ENCODE measurements at regions not wholly inside any gene's neighbourhood (a gene's known extent, or its start where the extent isn't known, plus 50 kb on each side); places are given as distances from the start of the nearest gene placed in this dataset.
A peak's percentile ranks its signal among the peaks of the same experiment; 100 is the strongest.

DNA sequence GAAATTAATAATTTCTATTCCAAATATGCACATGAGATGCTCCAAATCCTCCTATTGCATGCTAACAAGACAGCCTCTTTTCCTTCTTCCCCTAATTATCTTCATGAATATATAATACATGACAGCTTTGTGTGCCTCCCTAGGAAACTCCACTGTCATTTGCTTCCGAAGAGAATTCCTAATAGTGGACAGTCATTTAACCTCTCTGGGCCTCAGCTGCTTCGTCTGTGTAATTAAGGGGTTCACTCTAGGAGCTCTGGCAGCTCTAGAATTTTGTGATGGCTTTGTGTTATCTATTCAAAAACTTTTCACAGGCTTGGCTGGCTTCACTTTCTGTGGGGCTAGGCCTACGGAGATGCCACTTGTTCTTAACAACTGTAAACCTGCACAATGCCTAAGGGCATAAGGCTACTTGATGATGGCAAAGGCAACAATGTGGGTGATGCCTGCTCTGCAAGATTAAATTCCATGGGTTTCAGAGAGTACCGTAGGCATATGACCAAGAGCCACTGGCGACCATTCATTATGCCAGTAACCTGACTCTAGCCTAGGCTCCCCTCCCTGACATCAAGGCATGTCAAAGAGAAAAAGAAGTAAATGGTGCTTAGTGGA, 333.8 kb upstream of the UMPS start:
- Histone ChIP-seq H4K8ac (ENCODE audit: low read depth, low read length) (no peak overlapping the region), H2BK15ac (ENCODE audit: low read length) (no peak overlapping the region), H3K27ac (replicated peaks; ENCODE audit: low read length) (no peak overlapping the region), H2AK5ac (ENCODE audit: low read depth, low read length) (no peak overlapping the region), H2AFZ (ENCODE audit: low read length) (no peak overlapping the region), H3K9me3 (replicated peaks in 1 of 2; ENCODE audit: control insufficient read depth in 2 of 2, insufficient read depth in 1 of 2, low read depth in 1 of 2, low read length in 2 of 2) (peaks cover 0 to 4% of the 10 kb centered on the region in 2 donors), H4K91ac (ENCODE audit: low read depth, low read length, poor library complexity) (no peak overlapping the region), H3K4me3 (ENCODE audit: low read length in 2 of 2) (no peak overlapping the region), H3K4ac (ENCODE audit: low read length) (no peak overlapping the region), H3K36me3 (replicated peaks in 1 of 2; ENCODE audit: control insufficient read depth in 2 of 2, insufficient read depth in 2 of 2, low read length in 2 of 2) (peaks cover 4 to 46% of the 10 kb centered on the region in 2 donors), H3K18ac (ENCODE audit: low read length) (no peak overlapping the region), H3K4me1 (ENCODE audit: control insufficient read depth in 2 of 2, insufficient read depth in 1 of 2, low read depth in 1 of 2, low read length in 2 of 2) (peaks cover 2 to 7% of the 10 kb centered on the region in 2 donors), H3K79me1 (ENCODE audit: low read depth, low read length) (no peaks in the 10 kb centered on the region), H3K4me2 (ENCODE audit: insufficient read depth, low read length, poor library complexity, severe bottlenecking) (no peak overlapping the region), H3K14ac (ENCODE audit: low read length) (no peak overlapping the region), H2BK5ac (ENCODE audit: low read length) (no peak overlapping the region), H3K9ac (ENCODE audit: low read depth, low read length, poor library complexity) (no peak overlapping the region), H2BK120ac (ENCODE audit: low read depth, low read length) (no peak overlapping the region), H3K23ac (ENCODE audit: low read depth, low read length, poor library complexity) (no peak overlapping the region), H2BK12ac (ENCODE audit: low read length) (no peak overlapping the region), H3K27me3 (ENCODE audit: control insufficient read depth in 3 of 3, insufficient read depth in 3 of 3, low read depth in 1 of 3, low read length in 3 of 3) (no peaks in the 10 kb centered on the region)
- WGBS, 2 donors (ENCODE audit: extremely low coverage in 2 of 2, insufficient read length in 2 of 2, insufficient replicate concordance in 1 of 2), result no CpG with 5 or more reads among the region's 5 CpGs
- no peak for DNase-seq (ENCODE audit: low spot score)

- H3K4me3 ChIP-seq (ENCODE audit: low read length in 2 of 2), result no peak overlapping the region
- H2AFZ ChIP-seq (ENCODE audit: low read length), result no peak overlapping the region
- peaks cover 4 to 46% of the 10 kb centered on the region in 2 donors for H3K36me3 ChIP-seq (replicated peaks in 1 of 2; ENCODE audit: control insufficient read depth in 2 of 2, insufficient read depth in 2 of 2, low read length in 2 of 2)
- no peak overlapping the region for H4K91ac ChIP-seq (ENCODE audit: low read depth, low read length, poor library complexity)
- H3K79me1 ChIP-seq (ENCODE audit: low read depth, low read length), result no peaks in the 10 kb centered on the region
- no peak overlapping the region for H3K14ac ChIP-seq (ENCODE audit: low read length)
- H4K8ac ChIP-seq (ENCODE audit: low read depth, low read length), result no peak overlapping the region
- H2BK5ac ChIP-seq (ENCODE audit: low read length), result no peak overlapping the region
- H3K4me1 ChIP-seq (ENCODE audit: control insufficient read depth in 2 of 2, insufficient read depth in 1 of 2, low read depth in 1 of 2, low read length in 2 of 2), result peaks cover 7 to 10% of the 10 kb centered on the region in 2 donors
- DNase-seq (ENCODE audit: low spot score), result no peak
- H2BK15ac ChIP-seq (ENCODE audit: low read length), result no peak overlapping the region
- H3K27me3 ChIP-seq (ENCODE audit: control insufficient read depth in 3 of 3, insufficient read depth in 3 of 3, low read depth in 1 of 3, low read length in 3 of 3), result no peaks in the 10 kb centered on the region
- peaks cover 0 to 4% of the 10 kb centered on the region in 2 donors for H3K9me3 ChIP-seq (replicated peaks in 1 of 2; ENCODE audit: control insufficient read depth in 2 of 2, insufficient read depth in 1 of 2, low read depth in 1 of 2, low read length in 2 of 2)
- H3K18ac ChIP-seq (ENCODE audit: low read length), result no peak overlapping the region
- H2BK120ac ChIP-seq (ENCODE audit: low read depth, low read length), result no peak overlapping the region
- H2AK5ac ChIP-seq (ENCODE audit: low read depth, low read length), result no peak overlapping the region
- no peak overlapping the region for H3K4ac ChIP-seq (ENCODE audit: low read length)
- no peak overlapping the region for H3K27ac ChIP-seq (replicated peaks; ENCODE audit: low read length)
- no peak overlapping the region for H3K9ac ChIP-seq (ENCODE audit: low read depth, low read length, poor library complexity)
- no peak overlapping the region for H2BK12ac ChIP-seq (ENCODE audit: low read length)
- H3K23ac ChIP-seq (ENCODE audit: low read depth, low read length, poor library complexity), result no peak overlapping the region
- no peak overlapping the region for H3K4me2 ChIP-seq (ENCODE audit: insufficient read depth, low read length, poor library complexity, severe bottlenecking)
- WGBS, 2 donors (ENCODE audit: extremely low coverage in 2 of 2, insufficient read length in 2 of 2, insufficient replicate concordance in 1 of 2), result no CpG with 5 or more reads among the region's 4 CpGs
Observed at GRCh38 chr3:124397088-124397487, 333.2 kb upstream of the UMPS start.

DNA sequence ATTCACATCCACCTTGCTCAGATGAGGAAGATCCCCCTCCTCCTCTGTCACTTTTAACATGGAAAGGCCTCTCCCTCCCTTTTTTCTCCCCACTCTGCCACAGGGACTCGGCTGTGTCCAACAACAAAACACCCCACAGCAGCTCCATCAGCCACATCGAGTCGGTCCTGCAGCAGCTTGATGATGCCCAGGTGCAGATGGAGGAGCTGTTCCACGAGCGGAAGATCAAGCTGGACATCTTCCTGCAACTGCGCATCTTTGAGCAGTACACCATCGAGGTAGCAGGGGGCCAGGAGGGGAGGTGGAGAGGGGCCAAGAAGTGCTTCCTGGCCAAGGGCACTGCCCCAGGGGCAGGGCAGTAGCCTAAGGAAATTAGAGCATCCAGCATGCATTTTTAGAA, 331.7 kb upstream of the UMPS start:
- H3K36me3 ChIP-seq (replicated peaks in 1 of 2; ENCODE audit: control insufficient read depth in 2 of 2, insufficient read depth in 2 of 2, low read length in 2 of 2), result peaks cover 4 to 46% of the 10 kb centered on the region in 2 donors
- H3K4me3 ChIP-seq (ENCODE audit: low read length in 2 of 2), result no peak overlapping the region
- no peak overlapping the region for H3K4ac ChIP-seq (ENCODE audit: low read length)
- no CpG with 5 or more reads among the region's 7 CpGs for WGBS, 2 donors (ENCODE audit: extremely low coverage in 2 of 2, insufficient read length in 2 of 2, insufficient replicate concordance in 1 of 2)
- no peak overlapping the region for H4K8ac ChIP-seq (ENCODE audit: low read depth, low read length)
- peaks cover 0 to 4% of the 10 kb centered on the region in 2 donors for H3K9me3 ChIP-seq (replicated peaks in 1 of 2; ENCODE audit: control insufficient read depth in 2 of 2, insufficient read depth in 1 of 2, low read depth in 1 of 2, low read length in 2 of 2)
- DNase-seq (ENCODE audit: low spot score), result no peak
- H3K18ac ChIP-seq (ENCODE audit: low read length), result no peak overlapping the region
- H4K91ac ChIP-seq (ENCODE audit: low read depth, low read length, poor library complexity), result no peak overlapping the region
- H2BK5ac ChIP-seq (ENCODE audit: low read length), result no peak overlapping the region
- no peaks in the 10 kb centered on the region for H3K79me1 ChIP-seq (ENCODE audit: low read depth, low read length)
- H2AFZ ChIP-seq (ENCODE audit: low read length), result no peak overlapping the region
- no peak overlapping the region for H3K27ac ChIP-seq (replicated peaks; ENCODE audit: low read length)
- H3K9ac ChIP-seq (ENCODE audit: low read depth, low read length, poor library complexity), result peak overlapping the region; percentile 44
- H3K14ac ChIP-seq (ENCODE audit: low read length), result peak overlapping the region; percentile 27
- H2AK5ac ChIP-seq (ENCODE audit: low read depth, low read length), result no peak overlapping the region
- no peaks in the 10 kb centered on the region for H3K27me3 ChIP-seq (ENCODE audit: control insufficient read depth in 3 of 3, insufficient read depth in 3 of 3, low read depth in 1 of 3, low read length in 3 of 3)
- H3K4me2 ChIP-seq (ENCODE audit: insufficient read depth, low read length, poor library complexity, severe bottlenecking), result no peak overlapping the region
- no peak overlapping the region for H2BK120ac ChIP-seq (ENCODE audit: low read depth, low read length)
- no peak overlapping the region for H2BK15ac ChIP-seq (ENCODE audit: low read length)
- H3K23ac ChIP-seq (ENCODE audit: low read depth, low read length, poor library complexity), result no peak overlapping the region
- H2BK12ac ChIP-seq (ENCODE audit: low read length), result no peak overlapping the region
- peaks cover 10 to 18% of the 10 kb centered on the region in 2 donors for H3K4me1 ChIP-seq (ENCODE audit: control insufficient read depth in 2 of 2, insufficient read depth in 1 of 2, low read depth in 1 of 2, low read length in 2 of 2)

DNA sequence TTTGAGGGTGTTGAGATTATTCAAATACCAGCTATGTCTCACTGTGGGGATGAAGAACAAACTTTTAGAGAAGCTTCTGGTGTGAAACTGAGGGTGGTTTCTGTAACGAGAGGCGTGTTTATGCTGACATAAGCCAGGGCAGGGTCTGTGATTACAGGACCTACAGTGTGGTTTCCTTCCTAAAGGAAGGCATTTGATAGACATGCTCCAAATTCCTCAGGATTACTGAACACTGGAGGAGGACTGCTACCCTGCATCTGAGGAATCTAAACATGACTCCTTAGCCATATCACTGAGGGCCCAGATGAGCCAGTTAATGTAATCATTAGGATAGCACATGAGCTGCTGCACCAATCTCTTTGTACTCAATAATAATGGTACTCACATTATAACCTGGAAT, 328.4 kb upstream of the UMPS start:
- Histone ChIP-seq H3K36me3 (replicated peaks in 1 of 2; ENCODE audit: control insufficient read depth in 2 of 2, insufficient read depth in 2 of 2, low read length in 2 of 2) (peaks cover 4 to 25% of the 10 kb centered on the region in 2 donors), H3K23ac (ENCODE audit: low read depth, low read length, poor library complexity) (no peak overlapping the region), H3K79me1 (ENCODE audit: low read depth, low read length) (no peaks in the 10 kb centered on the region), H3K9me3 (replicated peaks in 1 of 2; ENCODE audit: control insufficient read depth in 2 of 2, insufficient read depth in 1 of 2, low read depth in 1 of 2, low read length in 2 of 2) (peaks cover 0 to 7% of the 10 kb centered on the region in 2 donors), H3K27ac (replicated peaks; ENCODE audit: low read length) (no peak overlapping the region), H3K4ac (ENCODE audit: low read length) (no peak overlapping the region), H3K27me3 (ENCODE audit: control insufficient read depth in 3 of 3, insufficient read depth in 3 of 3, low read depth in 1 of 3, low read length in 3 of 3) (no peaks in the 10 kb centered on the region), H3K18ac (ENCODE audit: low read length) (no peak overlapping the region), H4K91ac (ENCODE audit: low read depth, low read length, poor library complexity) (no peak overlapping the region), H3K4me3 (ENCODE audit: low read length in 2 of 2) (no peak overlapping the region), H2AFZ (ENCODE audit: low read length) (no peak overlapping the region), H2BK15ac (ENCODE audit: low read length) (no peak overlapping the region), H4K8ac (ENCODE audit: low read depth, low read length) (no peak overlapping the region), H2AK5ac (ENCODE audit: low read depth, low read length) (no peak overlapping the region), H3K9ac (ENCODE audit: low read depth, low read length, poor library complexity) (no peak overlapping the region), H3K14ac (ENCODE audit: low read length) (no peak overlapping the region), H3K4me2 (ENCODE audit: insufficient read depth, low read length, poor library complexity, severe bottlenecking) (no peak overlapping the region), H3K4me1 (ENCODE audit: control insufficient read depth in 2 of 2, insufficient read depth in 1 of 2, low read depth in 1 of 2, low read length in 2 of 2) (peaks cover 8 to 18% of the 10 kb centered on the region in 2 donors), H2BK120ac (ENCODE audit: low read depth, low read length) (no peak overlapping the region), H2BK5ac (ENCODE audit: low read length) (no peak overlapping the region), H2BK12ac (ENCODE audit: low read length) (no peak overlapping the region)
- WGBS, 2 donors (ENCODE audit: extremely low coverage in 2 of 2, insufficient read length in 2 of 2, insufficient replicate concordance in 1 of 2), result no CpG with 5 or more reads among the region's 2 CpGs
- DNase-seq (ENCODE audit: low spot score), result no peak

Data from neuronal stem cell (in vitro differentiated cells).